GM23338 (cell line): ENCODE measurements at regions not wholly inside any gene's neighbourhood (a gene's known extent, or its start where the extent isn't known, plus 50 kb on each side); places are given as distances from the start of the nearest gene placed in this dataset.

Experiments
- ATAC-seq: fragments of 200-7000 bp; cut with Tn5 transposase; 3 replicates; pipeline ENCODE4 v1.9.1; 2020
- DNase-seq: peaks from one replicate; pipeline ENCODE4 v3.0.0-alpha.2; 2015; ENCODE audit warnings: low spot score
- H2AFZ ChIP-seq: fragments of 200-600 bp; sonication (generic); 2 replicates; pipeline ENCODE4 v1.8.0; 2016; ENCODE audit warnings: antibody characterized with exemption, mild to moderate bottlenecking, moderate library complexity
- H3F3A ChIP-seq: fragments of 200-600 bp; sonication (generic); replicated peaks from 2 replicates; pipeline ENCODE4 v1.8.0; 2017; ENCODE audit warnings: antibody characterized with exemption, mixed run types, low read depth
- H3K27ac ChIP-seq: fragments of 200-600 bp; sonication (generic); 2 replicates; pipeline ENCODE4 v1.6.1; 2016; ENCODE audit warnings: low read depth
- H3K27me3 ChIP-seq: fragments of 200-600 bp; sonication (generic); 2 replicates; pipeline ENCODE4 v1.8.0; 2016; ENCODE audit warnings: mild to moderate bottlenecking, mixed run types, moderate library complexity; ENCODE audit not compliant: insufficient read depth
- H3K36me3 ChIP-seq: fragments of 200-600 bp; sonication (generic); 2 replicates; pipeline ENCODE4 v1.8.0; 2016; ENCODE audit warnings: mild to moderate bottlenecking; ENCODE audit not compliant: insufficient read depth
- H3K4me1 ChIP-seq: fragments of 200-600 bp; sonication (generic); 2 replicates; pipeline ENCODE4 v1.8.0; 2016; ENCODE audit warnings: mild to moderate bottlenecking, moderate library complexity; ENCODE audit not compliant: insufficient read depth
- H3K4me2 ChIP-seq: fragments of 200-600 bp; sonication (generic); 2 replicates; pipeline ENCODE4 v1.7.1; 2017; ENCODE audit warnings: mixed run types
- H3K4me3 ChIP-seq: fragments of 200-600 bp; sonication (generic); 2 replicates; pipeline ENCODE4 v1.6.1; 2016; ENCODE audit warnings: mixed run types
- H3K79me2 ChIP-seq: fragments of 200-600 bp; sonication (generic); replicated peaks from 2 replicates; pipeline ENCODE4 v1.8.0; 2017; ENCODE audit warnings: mild to moderate bottlenecking; ENCODE audit not compliant: insufficient read depth
- H3K9me2 ChIP-seq: fragments of 200-600 bp; sonication (generic); 2 replicates; pipeline ENCODE4 v1.8.0; 2017; ENCODE audit not compliant: insufficient read depth
- H4K20me1 ChIP-seq: fragments of 200-600 bp; sonication (generic); replicated peaks from 2 replicates; pipeline ENCODE4 v1.8.0; 2017; ENCODE audit warnings: mild to moderate bottlenecking; ENCODE audit not compliant: insufficient read depth
- H3K27ac Mint-ChIP-seq: 2 replicates; pipeline ENCODE4 v1.8.0; 2020; ENCODE audit warnings: inconsistent platforms, mild to moderate bottlenecking, moderate library complexity, mixed read lengths
- H3K27me3 Mint-ChIP-seq: 3 replicates; pipeline ENCODE4 v1.8.0; 2022; ENCODE audit warnings: low read depth, mild to moderate bottlenecking, moderate library complexity, mixed read lengths, inconsistent platforms; ENCODE audit not compliant: insufficient read depth, poor library complexity
- H3K36me3 Mint-ChIP-seq: 3 replicates; pipeline ENCODE4 v1.8.0; 2021; ENCODE audit warnings: low read depth, mild to moderate bottlenecking, inconsistent platforms, moderate library complexity, mixed read lengths
- H3K4me1 Mint-ChIP-seq: 3 replicates; pipeline ENCODE4 v1.8.0; 2020; ENCODE audit warnings: mild to moderate bottlenecking, inconsistent platforms, mixed read lengths
- H3K4me3 Mint-ChIP-seq: 3 replicates; pipeline ENCODE4 v1.8.0; 2021; ENCODE audit warnings: moderate library complexity, mild to moderate bottlenecking, inconsistent platforms, mixed read lengths
- H3K9me3 Mint-ChIP-seq: 3 replicates; pipeline ENCODE4 v1.8.0; 2020; ENCODE audit warnings: moderate library complexity, mild to moderate bottlenecking, inconsistent platforms, mixed read lengths
- CREB1 ChIP-seq: fragments of 250-450 bp; sonication (Bioruptor Pico); IDR thresholded peaks from 2 replicates; pipeline ENCODE4 v1.5.0; 2020; ENCODE audit warnings: low read depth, mild to moderate bottlenecking, moderate library complexity
- EZH2 ChIP-seq: fragments of 200-600 bp; sonication (generic); IDR thresholded peaks from one replicate; pipeline ENCODE4 v1.8.0; 2017; ENCODE audit warnings: antibody characterized with exemption, mild to moderate bottlenecking, low read depth; ENCODE audit not compliant: unreplicated experiment
- EZH2phosphoT487 ChIP-seq: fragments of 200-600 bp; sonication (generic); IDR thresholded peaks from one replicate; pipeline ENCODE4 v1.8.1; 2018; ENCODE audit warnings: antibody characterized with exemption; ENCODE audit not compliant: unreplicated experiment
- POLR2AphosphoS5 ChIP-seq: IDR thresholded peaks from 2 replicates; pipeline ENCODE4 v1.6.1; 2016; ENCODE audit warnings: antibody characterized with exemption, low read depth
- STAT1 ChIP-seq: IDR thresholded peaks from one replicate; pipeline ENCODE4 v1.6.1; 2016; ENCODE audit warnings: antibody characterized with exemption; ENCODE audit not compliant: unreplicated experiment
- ZNF114 ChIP-seq: fragments of 250-450 bp; sonication (Bioruptor Pico); IDR thresholded peaks from 2 replicates; pipeline ENCODE4 v1.5.0; 2020; ENCODE audit warnings: mild to moderate bottlenecking, moderate library complexity
- TF ChIP-seq, protein P1 (sequence below): IDR thresholded peaks from one replicate; pipeline ENCODE4 v1.6.1; 2018; ENCODE audit warnings: antibody characterized with exemption; ENCODE audit not compliant: unreplicated experiment
- TF ChIP-seq, protein P2 (sequence below), 2 experiments: fragments of 200-600 bp in 1 of 2; sonication (generic) in 1 of 2; conservative IDR thresholded peaks; 2 replicates each; pipeline versions ENCODE4 v1.5.1 to v1.6.1; 2016 to 2017; ENCODE audit warnings: antibody characterized with exemption in 2 of 2, low read depth in 2 of 2, mild to moderate bottlenecking in 2 of 2, moderate library complexity in 1 of 2
- TF ChIP-seq, protein P3 (sequence below): fragments of 250-450 bp; sonication (Bioruptor Pico); IDR thresholded peaks from 2 replicates; pipeline ENCODE4 v1.5.0; 2020; ENCODE audit warnings: mild to moderate bottlenecking, moderate library complexity

DNA sequence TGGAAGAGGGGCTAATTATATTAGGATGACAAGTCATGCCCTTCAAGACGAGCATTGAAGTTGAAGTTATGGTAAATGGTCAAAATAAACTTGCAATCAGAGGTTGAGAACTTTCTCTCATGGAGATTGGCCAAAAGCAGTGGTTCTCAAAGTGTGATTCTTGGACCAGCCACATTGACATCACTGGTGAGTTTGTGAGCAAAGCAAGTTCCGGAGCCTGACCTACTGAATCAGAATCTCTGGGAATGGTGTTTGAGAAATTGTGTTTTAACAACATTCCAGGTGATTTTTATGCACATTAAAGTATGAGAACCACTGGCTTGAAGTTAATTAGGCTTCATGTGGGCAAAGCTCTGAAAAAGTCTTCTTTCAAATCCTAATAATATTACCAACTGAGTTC, 403.5 kb downstream of the ZSWIM6 start (continued):
- TF ChIP-seq, protein P1, sequence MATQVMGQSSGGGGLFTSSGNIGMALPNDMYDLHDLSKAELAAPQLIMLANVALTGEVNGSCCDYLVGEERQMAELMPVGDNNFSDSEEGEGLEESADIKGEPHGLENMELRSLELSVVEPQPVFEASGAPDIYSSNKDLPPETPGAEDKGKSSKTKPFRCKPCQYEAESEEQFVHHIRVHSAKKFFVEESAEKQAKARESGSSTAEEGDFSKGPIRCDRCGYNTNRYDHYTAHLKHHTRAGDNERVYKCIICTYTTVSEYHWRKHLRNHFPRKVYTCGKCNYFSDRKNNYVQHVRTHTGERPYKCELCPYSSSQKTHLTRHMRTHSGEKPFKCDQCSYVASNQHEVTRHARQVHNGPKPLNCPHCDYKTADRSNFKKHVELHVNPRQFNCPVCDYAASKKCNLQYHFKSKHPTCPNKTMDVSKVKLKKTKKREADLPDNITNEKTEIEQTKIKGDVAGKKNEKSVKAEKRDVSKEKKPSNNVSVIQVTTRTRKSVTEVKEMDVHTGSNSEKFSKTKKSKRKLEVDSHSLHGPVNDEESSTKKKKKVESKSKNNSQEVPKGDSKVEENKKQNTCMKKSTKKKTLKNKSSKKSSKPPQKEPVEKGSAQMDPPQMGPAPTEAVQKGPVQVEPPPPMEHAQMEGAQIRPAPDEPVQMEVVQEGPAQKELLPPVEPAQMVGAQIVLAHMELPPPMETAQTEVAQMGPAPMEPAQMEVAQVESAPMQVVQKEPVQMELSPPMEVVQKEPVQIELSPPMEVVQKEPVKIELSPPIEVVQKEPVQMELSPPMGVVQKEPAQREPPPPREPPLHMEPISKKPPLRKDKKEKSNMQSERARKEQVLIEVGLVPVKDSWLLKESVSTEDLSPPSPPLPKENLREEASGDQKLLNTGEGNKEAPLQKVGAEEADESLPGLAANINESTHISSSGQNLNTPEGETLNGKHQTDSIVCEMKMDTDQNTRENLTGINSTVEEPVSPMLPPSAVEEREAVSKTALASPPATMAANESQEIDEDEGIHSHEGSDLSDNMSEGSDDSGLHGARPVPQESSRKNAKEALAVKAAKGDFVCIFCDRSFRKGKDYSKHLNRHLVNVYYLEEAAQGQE = no peak
- TF ChIP-seq STAT1 (no peak), EZH2phosphoT487 (no peak), POLR2AphosphoS5 (no peak), EZH2 (no peak)
- TF ChIP-seq, protein P2, sequence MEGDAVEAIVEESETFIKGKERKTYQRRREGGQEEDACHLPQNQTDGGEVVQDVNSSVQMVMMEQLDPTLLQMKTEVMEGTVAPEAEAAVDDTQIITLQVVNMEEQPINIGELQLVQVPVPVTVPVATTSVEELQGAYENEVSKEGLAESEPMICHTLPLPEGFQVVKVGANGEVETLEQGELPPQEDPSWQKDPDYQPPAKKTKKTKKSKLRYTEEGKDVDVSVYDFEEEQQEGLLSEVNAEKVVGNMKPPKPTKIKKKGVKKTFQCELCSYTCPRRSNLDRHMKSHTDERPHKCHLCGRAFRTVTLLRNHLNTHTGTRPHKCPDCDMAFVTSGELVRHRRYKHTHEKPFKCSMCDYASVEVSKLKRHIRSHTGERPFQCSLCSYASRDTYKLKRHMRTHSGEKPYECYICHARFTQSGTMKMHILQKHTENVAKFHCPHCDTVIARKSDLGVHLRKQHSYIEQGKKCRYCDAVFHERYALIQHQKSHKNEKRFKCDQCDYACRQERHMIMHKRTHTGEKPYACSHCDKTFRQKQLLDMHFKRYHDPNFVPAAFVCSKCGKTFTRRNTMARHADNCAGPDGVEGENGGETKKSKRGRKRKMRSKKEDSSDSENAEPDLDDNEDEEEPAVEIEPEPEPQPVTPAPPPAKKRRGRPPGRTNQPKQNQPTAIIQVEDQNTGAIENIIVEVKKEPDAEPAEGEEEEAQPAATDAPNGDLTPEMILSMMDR (conservative IDR thresholded peaks at IDR 0.05; ENCODE audit: low read depth in 2 of 2) = no peak

DNA sequence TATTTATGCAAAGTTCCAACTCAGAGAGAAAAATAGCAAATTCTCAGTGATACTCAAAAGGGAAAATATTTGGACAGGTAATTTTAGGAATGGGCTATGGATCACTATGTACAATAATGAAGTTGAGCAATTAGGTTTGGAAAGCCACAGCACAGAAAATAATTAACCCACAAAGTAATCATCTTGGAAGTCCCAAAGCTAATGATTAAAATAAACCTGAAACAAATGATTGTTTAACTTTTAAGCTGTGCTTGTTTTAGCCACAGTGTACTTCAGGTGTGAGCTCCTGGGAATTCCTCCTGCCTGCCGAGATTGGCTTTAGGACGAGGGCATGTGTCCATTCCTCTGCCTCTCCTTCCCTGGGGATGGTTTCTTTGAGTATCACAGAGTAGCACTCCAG, 403.9 kb downstream of the ZSWIM6 start:
- Histone ChIP-seq H3K27me3 (no peaks in the 10 kb centered on the region), H3K4me1 (peaks cover 56% of the 10 kb centered on the region), H3K9me2 (no peaks in the 10 kb centered on the region), H3K4me2 (peak overlapping the region; percentile 45; the same call in 1 of the 2 replicates), H3K27ac (no peak overlapping the region), H4K20me1 (no peaks in the 10 kb centered on the region), H3K79me2 (no peaks in the 10 kb centered on the region), H3K36me3 (no peaks in the 10 kb centered on the region), H3K4me3 (no peak overlapping the region), H2AFZ (peak overlapping the region; percentile 52; the same call in 1 of the 2 replicates), H3F3A (no peaks in the 10 kb centered on the region)
- no peaks in the 10 kb centered on the region for H3K9me3 Mint-ChIP-seq
- no peak for DNase-seq
- H3K36me3 Mint-ChIP-seq = no peaks in the 10 kb centered on the region
- H3K27me3 Mint-ChIP-seq = peaks cover 8% of the 10 kb centered on the region
- peaks cover 40% of the 10 kb centered on the region for H3K4me1 Mint-ChIP-seq
- H3K4me3 Mint-ChIP-seq = no peak overlapping the region
- ATAC-seq = no peak
- TF ChIP-seq, protein P3, sequence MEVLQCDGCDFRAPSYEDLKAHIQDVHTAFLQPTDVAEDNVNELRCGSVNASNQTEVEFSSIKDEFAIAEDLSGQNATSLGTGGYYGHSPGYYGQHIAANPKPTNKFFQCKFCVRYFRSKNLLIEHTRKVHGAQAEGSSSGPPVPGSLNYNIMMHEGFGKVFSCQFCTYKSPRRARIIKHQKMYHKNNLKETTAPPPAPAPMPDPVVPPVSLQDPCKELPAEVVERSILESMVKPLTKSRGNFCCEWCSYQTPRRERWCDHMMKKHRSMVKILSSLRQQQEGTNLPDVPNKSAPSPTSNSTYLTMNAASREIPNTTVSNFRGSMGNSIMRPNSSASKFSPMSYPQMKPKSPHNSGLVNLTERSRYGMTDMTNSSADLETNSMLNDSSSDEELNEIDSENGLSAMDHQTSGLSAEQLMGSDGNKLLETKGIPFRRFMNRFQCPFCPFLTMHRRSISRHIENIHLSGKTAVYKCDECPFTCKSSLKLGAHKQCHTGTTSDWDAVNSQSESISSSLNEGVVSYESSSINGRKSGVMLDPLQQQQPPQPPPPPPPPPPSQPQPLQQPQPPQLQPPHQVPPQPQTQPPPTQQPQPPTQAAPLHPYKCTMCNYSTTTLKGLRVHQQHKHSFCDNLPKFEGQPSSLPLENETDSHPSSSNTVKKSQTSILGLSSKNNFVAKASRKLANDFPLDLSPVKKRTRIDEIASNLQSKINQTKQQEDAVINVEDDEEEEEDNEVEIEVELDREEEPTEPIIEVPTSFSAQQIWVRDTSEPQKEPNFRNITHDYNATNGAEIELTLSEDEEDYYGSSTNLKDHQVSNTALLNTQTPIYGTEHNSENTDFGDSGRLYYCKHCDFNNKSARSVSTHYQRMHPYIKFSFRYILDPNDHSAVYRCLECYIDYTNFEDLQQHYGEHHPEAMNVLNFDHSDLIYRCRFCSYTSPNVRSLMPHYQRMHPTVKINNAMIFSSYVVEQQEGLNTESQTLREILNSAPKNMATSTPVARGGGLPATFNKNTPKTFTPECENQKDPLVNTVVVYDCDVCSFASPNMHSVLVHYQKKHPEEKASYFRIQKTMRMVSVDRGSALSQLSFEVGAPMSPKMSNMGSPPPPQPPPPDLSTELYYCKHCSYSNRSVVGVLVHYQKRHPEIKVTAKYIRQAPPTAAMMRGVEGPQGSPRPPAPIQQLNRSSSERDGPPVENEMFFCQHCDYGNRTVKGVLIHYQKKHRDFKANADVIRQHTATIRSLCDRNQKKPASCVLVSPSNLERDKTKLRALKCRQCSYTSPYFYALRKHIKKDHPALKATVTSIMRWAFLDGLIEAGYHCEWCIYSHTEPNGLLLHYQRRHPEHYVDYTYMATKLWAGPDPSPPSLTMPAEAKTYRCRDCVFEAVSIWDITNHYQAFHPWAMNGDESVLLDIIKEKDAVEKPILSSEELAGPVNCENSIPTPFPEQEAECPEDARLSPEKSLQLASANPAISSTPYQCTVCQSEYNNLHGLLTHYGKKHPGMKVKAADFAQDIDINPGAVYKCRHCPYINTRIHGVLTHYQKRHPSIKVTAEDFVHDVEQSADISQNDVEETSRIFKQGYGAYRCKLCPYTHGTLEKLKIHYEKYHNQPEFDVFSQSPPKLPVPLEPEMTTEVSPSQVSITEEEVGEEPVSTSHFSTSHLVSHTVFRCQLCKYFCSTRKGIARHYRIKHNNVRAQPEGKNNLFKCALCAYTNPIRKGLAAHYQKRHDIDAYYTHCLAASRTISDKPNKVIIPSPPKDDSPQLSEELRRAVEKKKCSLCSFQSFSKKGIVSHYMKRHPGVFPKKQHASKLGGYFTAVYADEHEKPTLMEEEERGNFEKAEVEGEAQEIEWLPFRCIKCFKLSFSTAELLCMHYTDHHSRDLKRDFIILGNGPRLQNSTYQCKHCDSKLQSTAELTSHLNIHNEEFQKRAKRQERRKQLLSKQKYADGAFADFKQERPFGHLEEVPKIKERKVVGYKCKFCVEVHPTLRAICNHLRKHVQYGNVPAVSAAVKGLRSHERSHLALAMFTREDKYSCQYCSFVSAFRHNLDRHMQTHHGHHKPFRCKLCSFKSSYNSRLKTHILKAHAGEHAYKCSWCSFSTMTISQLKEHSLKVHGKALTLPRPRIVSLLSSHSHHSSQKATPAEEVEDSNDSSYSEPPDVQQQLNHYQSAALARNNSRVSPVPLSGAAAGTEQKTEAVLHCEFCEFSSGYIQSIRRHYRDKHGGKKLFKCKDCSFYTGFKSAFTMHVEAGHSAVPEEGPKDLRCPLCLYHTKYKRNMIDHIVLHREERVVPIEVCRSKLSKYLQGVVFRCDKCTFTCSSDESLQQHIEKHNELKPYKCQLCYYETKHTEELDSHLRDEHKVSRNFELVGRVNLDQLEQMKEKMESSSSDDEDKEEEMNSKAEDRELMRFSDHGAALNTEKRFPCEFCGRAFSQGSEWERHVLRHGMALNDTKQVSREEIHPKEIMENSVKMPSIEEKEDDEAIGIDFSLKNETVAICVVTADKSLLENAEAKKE (CRISPR knock-in tag) = no peak
- TF ChIP-seq CREB1 (CRISPR knock-in tag) (no peak), STAT1 (no peak), POLR2AphosphoS5 (no peak), EZH2phosphoT487 (no peak), ZNF114 (no peak)
- no peak overlapping the region for H3K27ac Mint-ChIP-seq
